GM12878 (cell line): ENCODE measurements at regions not wholly inside any gene's neighbourhood (a gene's known extent, or its start where the extent isn't known, plus 50 kb on each side); places are given as distances from the start of the nearest gene placed in this dataset.

Source experiments
- ELK1 ChIP-seq: IDR thresholded peaks from 2 replicates; pipeline ENCODE4 v1.6.1; 2012; ENCODE audit warnings: low read depth, low read length, improper control_type of control experiment
- EZH2 ChIP-seq: IDR thresholded peaks from 2 replicates; pipeline ENCODE4 v1.6.1; 2012; ENCODE audit warnings: low read depth, mild to moderate bottlenecking, control low read depth, inconsistent platforms, low read length, borderline replicate concordance; ENCODE audit not compliant: control insufficient read depth
- HDAC2 ChIP-seq: fragments of 200-600 bp; sonication (generic); IDR thresholded peaks from 2 replicates; pipeline ENCODE4 v1.6.1; 2017
- MXI1 ChIP-seq: fragments of 150-350 bp; IDR thresholded peaks from 2 replicates; pipeline ENCODE4 v1.6.1; 2011; ENCODE audit warnings: low read depth, mild to moderate bottlenecking, inconsistent platforms, low read length, improper control_type of control experiment
- MYB ChIP-seq: fragments of 150-350 bp; IDR thresholded peaks from 2 replicates; pipeline ENCODE4 v1.6.1; 2014; ENCODE audit warnings: mild to moderate bottlenecking, low read depth, low read length, borderline replicate concordance
- PAX8 ChIP-seq: fragments of 450-650 bp; IDR thresholded peaks from 2 replicates; pipeline ENCODE4 v1.6.1; 2017; ENCODE audit warnings: mild to moderate bottlenecking, moderate library complexity
- RELA ChIP-seq: fragments of 450-650 bp; IDR thresholded peaks from 2 replicates; pipeline ENCODE4 v1.8.0; 2014; ENCODE audit warnings: borderline replicate concordance; ENCODE audit not compliant: partially characterized antibody
- TBL1XR1 ChIP-seq: IDR thresholded peaks from 2 replicates; pipeline ENCODE4 v1.6.1; 2012; ENCODE audit warnings: low read depth, low read length, improper control_type of control experiment
- ZNF687 ChIP-seq: fragments of 450-650 bp; IDR thresholded peaks from 2 replicates; pipeline ENCODE4 v1.6.1; 2017; ENCODE audit warnings: mild to moderate bottlenecking, moderate library complexity
- TF ChIP-seq, protein P1 (sequence below): fragments of 450-650 bp; IDR thresholded peaks from 2 replicates; pipeline ENCODE4 v1.6.1; 2018; ENCODE audit warnings: borderline replicate concordance, mild to moderate bottlenecking; ENCODE audit not compliant: partially characterized antibody

DNA sequence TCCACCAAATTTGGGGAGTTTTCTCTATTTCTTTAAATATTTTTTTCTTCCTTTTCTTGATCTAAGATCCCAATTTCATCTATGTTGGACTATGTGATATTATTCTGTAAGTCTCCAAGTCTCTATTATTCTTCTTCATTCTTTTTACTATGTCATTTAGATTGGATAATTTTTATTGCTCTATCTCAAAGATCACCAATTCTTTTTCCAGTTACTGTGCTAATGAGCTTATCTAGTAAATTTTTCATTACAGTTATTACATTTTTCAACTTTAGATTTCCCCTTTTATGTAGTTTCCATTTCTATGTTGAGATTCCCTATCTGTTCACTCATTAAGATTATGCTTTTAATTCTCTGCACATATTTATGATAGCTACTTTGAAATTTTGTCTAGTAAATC, 131.6 kb upstream of the NAMPT start (continued):
- TF ChIP-seq ZNF687 (no peak), PAX8 (no peak), MYB (no peak), HDAC2 (no peak), TBL1XR1 (no peak), ELK1 (no peak), EZH2 (no peak), MXI1 (no peak), RELA (no peak)
- TF ChIP-seq, protein P1, sequence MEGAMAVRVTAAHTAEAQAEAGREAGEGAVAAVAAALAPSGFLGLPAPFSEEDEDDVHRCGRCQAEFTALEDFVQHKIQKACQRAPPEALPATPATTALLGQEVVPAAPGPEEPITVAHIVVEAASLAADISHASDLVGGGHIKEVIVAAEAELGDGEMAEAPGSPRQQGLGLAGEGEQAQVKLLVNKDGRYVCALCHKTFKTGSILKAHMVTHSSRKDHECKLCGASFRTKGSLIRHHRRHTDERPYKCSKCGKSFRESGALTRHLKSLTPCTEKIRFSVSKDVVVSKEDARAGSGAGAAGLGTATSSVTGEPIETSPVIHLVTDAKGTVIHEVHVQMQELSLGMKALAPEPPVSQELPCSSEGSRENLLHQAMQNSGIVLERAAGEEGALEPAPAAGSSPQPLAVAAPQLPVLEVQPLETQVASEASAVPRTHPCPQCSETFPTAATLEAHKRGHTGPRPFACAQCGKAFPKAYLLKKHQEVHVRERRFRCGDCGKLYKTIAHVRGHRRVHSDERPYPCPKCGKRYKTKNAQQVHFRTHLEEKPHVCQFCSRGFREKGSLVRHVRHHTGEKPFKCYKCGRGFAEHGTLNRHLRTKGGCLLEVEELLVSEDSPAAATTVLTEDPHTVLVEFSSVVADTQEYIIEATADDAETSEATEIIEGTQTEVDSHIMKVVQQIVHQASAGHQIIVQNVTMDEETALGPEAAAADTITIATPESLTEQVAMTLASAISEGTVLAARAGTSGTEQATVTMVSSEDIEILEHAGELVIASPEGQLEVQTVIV: no peak
